ENCODE measurements at regions not wholly inside any gene's neighbourhood (a gene's known extent, or its start where the extent isn't known, plus 50 kb on each side); places are given as distances from the start of the nearest gene placed in this dataset.
"Not testable (repeated sequence)": the region's sequence is repeated elsewhere in the genome, so short reads cannot be mapped to it uniquely, and the experiment has no call there.

- TF ChIP-seq ZNF462 (CRISPR knock-in tag; IDR thresholded peaks at IDR 0.05) (no peak), ZNF114 (CRISPR knock-in tag; IDR thresholded peaks at IDR 0.05) (no peak), EZH2phosphoT487 (IDR thresholded peaks at IDR 0.05; ENCODE audit: unreplicated experiment) (no peak), EZH2 (IDR thresholded peaks at IDR 0.05; ENCODE audit: low read depth, unreplicated experiment) (no peak), STAT1 (IDR thresholded peaks at IDR 0.05; ENCODE audit: unreplicated experiment) (no peak), JUNB (IDR thresholded peaks at IDR 0.05; ENCODE audit: unreplicated experiment) (no peak), CREB1 (CRISPR knock-in tag; IDR thresholded peaks at IDR 0.05; ENCODE audit: low read depth) (no peak), ETS1 (IDR thresholded peaks at IDR 0.05) (no peak)
Measured at GRCh38 chr9:1179366-1179765, 129.2 kb downstream of the DMRT2 start (continued).

- no peaks in the 10 kb centered on the region for H3K4me1 Mint-ChIP-seq
- Histone ChIP-seq H3F3A (replicated peaks; ENCODE audit: low read depth) (no peaks in the 10 kb centered on the region), H4K20me1 (replicated peaks; ENCODE audit: insufficient read depth) (no peaks in the 10 kb centered on the region), H3K79me2 (replicated peaks; ENCODE audit: insufficient read depth) (no peaks in the 10 kb centered on the region), H3K27me3 (ENCODE audit: insufficient read depth) (no peaks in the 10 kb centered on the region), H3K9me2 (ENCODE audit: insufficient read depth) (no peaks in the 10 kb centered on the region; the same call in none of the 2 replicates), H3K36me3 (ENCODE audit: insufficient read depth) (no peaks in the 10 kb centered on the region; the same call in 1 of the 2 replicates), H3K4me2 (no peak overlapping the region), H3K4me1 (ENCODE audit: insufficient read depth) (no peaks in the 10 kb centered on the region), H3K27ac (ENCODE audit: low read depth) (no peak overlapping the region), H2AFZ (no peak overlapping the region), H3K4me3 (no peak overlapping the region)
- DNase-seq (ENCODE audit: low spot score) = no peak
- H3K27me3 Mint-ChIP-seq (ENCODE audit: insufficient read depth, low read depth, poor library complexity) = peaks cover 5% of the 10 kb centered on the region
- H3K27ac Mint-ChIP-seq = no peak overlapping the region
- H3K4me3 Mint-ChIP-seq = no peak overlapping the region
- TF ChIP-seq NANOG (IDR thresholded peaks at IDR 0.05; ENCODE audit: borderline replicate concordance) = no peak
- no peak for TF ChIP-seq CREB1 (CRISPR knock-in tag; IDR thresholded peaks at IDR 0.05; ENCODE audit: low read depth)
- H3K9me3 Mint-ChIP-seq = peaks cover 49% of the 10 kb centered on the region
- peaks cover 25% of the 10 kb centered on the region for H3K36me3 Mint-ChIP-seq (ENCODE audit: low read depth)
- ATAC-seq = no peak
Measured at GRCh38 chr9:1184146-1184545, 134.0 kb downstream of the DMRT2 start.

- not testable (repeated sequence) for H3K27ac ChIP-seq (ENCODE audit: low read depth); H2AFZ ChIP-seq; H3F3A ChIP-seq (replicated peaks; ENCODE audit: low read depth); H3K4me3 Mint-ChIP-seq; H4K20me1 ChIP-seq (replicated peaks; ENCODE audit: insufficient read depth); H3K4me3 ChIP-seq; H3K27me3 ChIP-seq (ENCODE audit: insufficient read depth); DNase-seq (ENCODE audit: low spot score); H3K9me2 ChIP-seq (ENCODE audit: insufficient read depth); H3K36me3 ChIP-seq (ENCODE audit: insufficient read depth); H3K4me1 Mint-ChIP-seq; H3K4me2 ChIP-seq; H3K4me1 ChIP-seq (ENCODE audit: insufficient read depth); ATAC-seq; H3K27me3 Mint-ChIP-seq (ENCODE audit: insufficient read depth, low read depth, poor library complexity); H3K27ac Mint-ChIP-seq; H3K79me2 ChIP-seq (replicated peaks; ENCODE audit: insufficient read depth)
- Mint-ChIP-seq H3K36me3 (ENCODE audit: low read depth) (peaks cover 28% of the 10 kb centered on the region), H3K9me3 (peaks cover 64% of the 10 kb centered on the region)
Measured at GRCh38 chr9:1187137-1187536, 137.0 kb downstream of the DMRT2 start.

GRCh38 chr9:1195636-1196035 lies 145.5 kb downstream of the DMRT2 start:
- H3K36me3 ChIP-seq (ENCODE audit: insufficient read depth); H3K79me2 ChIP-seq (replicated peaks; ENCODE audit: insufficient read depth); H3K4me1 ChIP-seq (ENCODE audit: insufficient read depth); H3K9me2 ChIP-seq (ENCODE audit: insufficient read depth); H3F3A ChIP-seq (replicated peaks; ENCODE audit: low read depth); H3K4me3 ChIP-seq; ATAC-seq; H3K27me3 Mint-ChIP-seq (ENCODE audit: insufficient read depth, low read depth, poor library complexity); H2AFZ ChIP-seq; DNase-seq (ENCODE audit: low spot score); H3K4me3 Mint-ChIP-seq; H3K27me3 ChIP-seq (ENCODE audit: insufficient read depth); H3K27ac Mint-ChIP-seq; H3K27ac ChIP-seq (ENCODE audit: low read depth); H4K20me1 ChIP-seq (replicated peaks; ENCODE audit: insufficient read depth); H3K4me2 ChIP-seq; H3K4me1 Mint-ChIP-seq: not testable (repeated sequence)
- Mint-ChIP-seq H3K36me3 (ENCODE audit: low read depth) (peaks cover 13% of the 10 kb centered on the region; the same call in 2 of the 3 replicates), H3K9me3 (peaks cover 39% of the 10 kb centered on the region)

All from GM23338 (cell line).